ENCODE measurements at regions not wholly inside any gene's neighbourhood (a gene's known extent, or its start where the extent isn't known, plus 50 kb on each side); places are given as distances from the start of the nearest gene placed in this dataset.

- H3K4me1 ChIP-seq (ENCODE audit: insufficient read depth, poor library complexity, severe bottlenecking): peaks cover 14% of the 10 kb centered on the region
- DNase-seq (ENCODE audit: low spot score) (no peak), ATAC-seq (ENCODE audit: low read depth) (no peak)
- no peaks in the 10 kb centered on the region for H3K9me3 ChIP-seq (ENCODE audit: severe bottlenecking)
- no peak overlapping the region for H3K4me3 ChIP-seq (ENCODE audit: severe bottlenecking)
- no peaks in the 10 kb centered on the region for H3K36me3 ChIP-seq (ENCODE audit: low read depth)
- TF ChIP-seq CTCF (IDR thresholded peaks at IDR 0.05; ENCODE audit: poor library complexity, severe bottlenecking): no peak
- H3K27me3 ChIP-seq (ENCODE audit: insufficient read depth, poor library complexity, severe bottlenecking): no peaks in the 10 kb centered on the region
- H3K27ac ChIP-seq (ENCODE audit: poor library complexity, severe bottlenecking): no peak overlapping the region
These were observed 592.7 kb upstream of the MGMT start for GRCh38 chr10:128874331-128874730.

GRCh38 chr10:128875030-128875744 is 591.9 kb upstream of the MGMT start:
- Histone ChIP-seq H3K9me3 (ENCODE audit: severe bottlenecking) (no peaks in the 10 kb centered on the region), H3K4me1 (ENCODE audit: insufficient read depth, poor library complexity, severe bottlenecking) (peaks cover 14% of the 10 kb centered on the region), H3K27ac (ENCODE audit: poor library complexity, severe bottlenecking) (peak overlapping the region; percentile 60), H3K27me3 (ENCODE audit: insufficient read depth, poor library complexity, severe bottlenecking) (no peaks in the 10 kb centered on the region), H3K36me3 (ENCODE audit: low read depth) (no peaks in the 10 kb centered on the region), H3K4me3 (ENCODE audit: severe bottlenecking) (no peak overlapping the region)
- ATAC-seq (ENCODE audit: low read depth) (peak; percentile 57), DNase-seq (ENCODE audit: low spot score) (no peak)
- TF ChIP-seq CTCF (IDR thresholded peaks at IDR 0.05; ENCODE audit: poor library complexity, severe bottlenecking): no peak

GRCh38 chr10:128875956-128876736 is 590.9 kb upstream of the MGMT start:
- Histone ChIP-seq H3K36me3 (ENCODE audit: low read depth) (no peaks in the 10 kb centered on the region), H3K4me3 (ENCODE audit: severe bottlenecking) (no peak overlapping the region), H3K27ac (ENCODE audit: poor library complexity, severe bottlenecking) (peak overlapping the region; percentile 60), H3K9me3 (ENCODE audit: severe bottlenecking) (no peaks in the 10 kb centered on the region), H3K27me3 (ENCODE audit: insufficient read depth, poor library complexity, severe bottlenecking) (no peaks in the 10 kb centered on the region), H3K4me1 (ENCODE audit: insufficient read depth, poor library complexity, severe bottlenecking) (peaks cover 14% of the 10 kb centered on the region)
- peak; percentile 94 for ATAC-seq (ENCODE audit: low read depth)
- no peak for DNase-seq (ENCODE audit: low spot score)
- no peak for TF ChIP-seq CTCF (IDR thresholded peaks at IDR 0.05; ENCODE audit: poor library complexity, severe bottlenecking)

GRCh38 chr10:128877141-128877540 is 589.9 kb upstream of the MGMT start:
- Histone ChIP-seq H3K4me3 (ENCODE audit: severe bottlenecking) (no peak overlapping the region), H3K9me3 (ENCODE audit: severe bottlenecking) (no peaks in the 10 kb centered on the region), H3K36me3 (ENCODE audit: low read depth) (no peaks in the 10 kb centered on the region), H3K27me3 (ENCODE audit: insufficient read depth, poor library complexity, severe bottlenecking) (no peaks in the 10 kb centered on the region), H3K27ac (ENCODE audit: poor library complexity, severe bottlenecking) (no peak overlapping the region), H3K4me1 (ENCODE audit: insufficient read depth, poor library complexity, severe bottlenecking) (peaks cover 14% of the 10 kb centered on the region)
- DNase-seq (ENCODE audit: low spot score): no peak
- no peak for ATAC-seq (ENCODE audit: low read depth)
- no peak for TF ChIP-seq CTCF (IDR thresholded peaks at IDR 0.05; ENCODE audit: poor library complexity, severe bottlenecking)

GRCh38 chr10:128877936-128878335 is 589.1 kb upstream of the MGMT start:
- Histone ChIP-seq H3K27ac (ENCODE audit: poor library complexity, severe bottlenecking) (no peak overlapping the region), H3K4me3 (ENCODE audit: severe bottlenecking) (no peak overlapping the region), H3K4me1 (ENCODE audit: insufficient read depth, poor library complexity, severe bottlenecking) (peaks cover 14% of the 10 kb centered on the region), H3K36me3 (ENCODE audit: low read depth) (no peaks in the 10 kb centered on the region), H3K27me3 (ENCODE audit: insufficient read depth, poor library complexity, severe bottlenecking) (no peaks in the 10 kb centered on the region), H3K9me3 (ENCODE audit: severe bottlenecking) (no peaks in the 10 kb centered on the region)
- no peak for ATAC-seq (ENCODE audit: low read depth)
- no peak for TF ChIP-seq CTCF (IDR thresholded peaks at IDR 0.05; ENCODE audit: poor library complexity, severe bottlenecking)
- DNase-seq (ENCODE audit: low spot score): no peak

Data from RWPE2 (cell line).